KMS-11 (cell line): ENCODE measurements at regions not wholly inside any gene's neighbourhood (a gene's known extent, or its start where the extent isn't known, plus 50 kb on each side); places are given as distances from the start of the nearest gene placed in this dataset.

Source experiments
- H2AFZ ChIP-seq: fragments of 200-600 bp; sonication (generic); 2 replicates; pipeline ENCODE4 v1.6.1; 2016; ENCODE audit warnings: antibody characterized with exemption, mixed run types, low read depth
- H3K27ac ChIP-seq: fragments of 200-600 bp; sonication (generic); 2 replicates; pipeline ENCODE4 v1.6.1; 2016; ENCODE audit warnings: mild to moderate bottlenecking, mixed run types
- H3K27me3 ChIP-seq: fragments of 200-600 bp; sonication (generic); 2 replicates; pipeline ENCODE4 v1.6.1; 2017; ENCODE audit warnings: mild to moderate bottlenecking, low read depth, mixed run types, moderate library complexity; ENCODE audit not compliant: insufficient read depth
- H3K36me3 ChIP-seq: fragments of 200-600 bp; sonication (generic); 2 replicates; pipeline ENCODE4 v1.6.1; 2017; ENCODE audit warnings: mild to moderate bottlenecking, mixed run types; ENCODE audit not compliant: insufficient read depth
- H3K4me1 ChIP-seq: fragments of 200-600 bp; sonication (generic); 2 replicates; pipeline ENCODE4 v1.6.1; 2016; ENCODE audit warnings: mild to moderate bottlenecking, low read depth, mixed run types; ENCODE audit not compliant: poor library complexity, severe bottlenecking
- H3K4me2 ChIP-seq: fragments of 200-600 bp; sonication (generic); 2 replicates; pipeline ENCODE4 v1.7.0; 2016; ENCODE audit warnings: mild to moderate bottlenecking, mixed run types
- H3K4me3 ChIP-seq: fragments of 200-600 bp; sonication (generic); IDR thresholded peaks from 2 replicates; pipeline ENCODE4 v1.6.1; 2017; ENCODE audit warnings: low read depth, low read length, mixed read lengths; ENCODE audit not compliant: insufficient read depth
- H3K79me2 ChIP-seq: fragments of 200-600 bp; sonication (generic); 2 replicates; pipeline ENCODE4 v1.6.1; 2016; ENCODE audit warnings: low read depth, mixed run types; ENCODE audit not compliant: insufficient read depth
- H3K9ac ChIP-seq: fragments of 200-600 bp; sonication (generic); 2 replicates; pipeline ENCODE4 v1.6.1; 2016; ENCODE audit warnings: mild to moderate bottlenecking, mixed run types
- H4K20me1 ChIP-seq: fragments of 200-600 bp; sonication (generic); 2 replicates; pipeline ENCODE4 v1.6.1; 2016; ENCODE audit warnings: mild to moderate bottlenecking, mixed run types; ENCODE audit not compliant: insufficient read depth
- CTCF ChIP-seq: fragments of 200-600 bp; sonication (generic); conservative IDR thresholded peaks from 2 replicates; pipeline ENCODE4 v1.6.1; 2017; ENCODE audit warnings: low read depth, mild to moderate bottlenecking, antibody characterized with exemption, low read length, moderate library complexity, mixed read lengths

GRCh38 chr18:55688030-55688429 is 100.0 kb upstream of the TCF4 start:
- no peak for TF ChIP-seq CTCF
- no peak overlapping the region for H3K4me3 ChIP-seq
- H2AFZ ChIP-seq = no peak overlapping the region
- H3K4me2 ChIP-seq = no peak overlapping the region
- no peak overlapping the region for H3K9ac ChIP-seq
- no peak overlapping the region for H3K27ac ChIP-seq
- no peaks in the 10 kb centered on the region for H3K79me2 ChIP-seq
- H3K36me3 ChIP-seq = no peaks in the 10 kb centered on the region
- no peaks in the 10 kb centered on the region for H3K27me3 ChIP-seq
- H4K20me1 ChIP-seq = no peaks in the 10 kb centered on the region
- no peaks in the 10 kb centered on the region for H3K4me1 ChIP-seq

GRCh38 chr18:55687106-55687505 is 99.1 kb upstream of the TCF4 start:
- Histone ChIP-seq H3K4me2 (no peak overlapping the region), H3K9ac (no peak overlapping the region), H3K79me2 (no peaks in the 10 kb centered on the region)

GRCh38 chr18:55685638-55686037 is 97.6 kb upstream of the TCF4 start:
- H4K20me1 ChIP-seq = no peaks in the 10 kb centered on the region
- H3K27ac ChIP-seq = no peak overlapping the region
- no peaks in the 10 kb centered on the region for H3K79me2 ChIP-seq
- no peaks in the 10 kb centered on the region for H3K36me3 ChIP-seq
- no peak overlapping the region for H3K4me2 ChIP-seq
- H3K9ac ChIP-seq = no peak overlapping the region
- no peaks in the 10 kb centered on the region for H3K4me1 ChIP-seq
- no peak for TF ChIP-seq CTCF
- no peaks in the 10 kb centered on the region for H3K27me3 ChIP-seq
- H3K4me3 ChIP-seq = no peak overlapping the region
- no peak overlapping the region for H2AFZ ChIP-seq

More at GRCh38 chr18:55687106-55687505, 99.1 kb upstream of the TCF4 start:
- Histone ChIP-seq H3K4me1 (no peaks in the 10 kb centered on the region), H2AFZ (no peak overlapping the region), H3K27me3 (no peaks in the 10 kb centered on the region), H3K27ac (no peak overlapping the region), H3K36me3 (no peaks in the 10 kb centered on the region), H4K20me1 (no peaks in the 10 kb centered on the region), H3K4me3 (no peak overlapping the region)
- TF ChIP-seq CTCF = no peak

GRCh38 chr18:55672574-55673361 is 84.8 kb upstream of the TCF4 start:
- Histone ChIP-seq H3K4me1 (no peaks in the 10 kb centered on the region), H2AFZ (no peak overlapping the region)

More at GRCh38 chr18:55672574-55673361, 84.8 kb upstream of the TCF4 start:
- no peaks in the 10 kb centered on the region for H3K79me2 ChIP-seq
- H3K36me3 ChIP-seq = no peaks in the 10 kb centered on the region
- H3K9ac ChIP-seq = no peak overlapping the region
- no peak overlapping the region for H3K4me3 ChIP-seq
- TF ChIP-seq CTCF = no peak
- H3K27ac ChIP-seq = no peak overlapping the region
- H3K27me3 ChIP-seq = no peaks in the 10 kb centered on the region
- H4K20me1 ChIP-seq = no peaks in the 10 kb centered on the region
- no peak overlapping the region for H3K4me2 ChIP-seq
